HG03565 (cell line): ENCODE measurements at regions not wholly inside any gene's neighbourhood (a gene's known extent, or its start where the extent isn't known, plus 50 kb on each side); places are given as distances from the start of the nearest gene placed in this dataset.
A peak's percentile ranks its signal among the peaks of the same experiment; 100 is the strongest.

Source experiments
- ATAC-seq: cut with Tn5 transposase; IDR thresholded peaks from one replicate; pipeline ENCODE4 v1.9.1; 2021; ENCODE audit warnings: mild to moderate bottlenecking, moderate library complexity; ENCODE audit not compliant: unreplicated experiment

DNA sequence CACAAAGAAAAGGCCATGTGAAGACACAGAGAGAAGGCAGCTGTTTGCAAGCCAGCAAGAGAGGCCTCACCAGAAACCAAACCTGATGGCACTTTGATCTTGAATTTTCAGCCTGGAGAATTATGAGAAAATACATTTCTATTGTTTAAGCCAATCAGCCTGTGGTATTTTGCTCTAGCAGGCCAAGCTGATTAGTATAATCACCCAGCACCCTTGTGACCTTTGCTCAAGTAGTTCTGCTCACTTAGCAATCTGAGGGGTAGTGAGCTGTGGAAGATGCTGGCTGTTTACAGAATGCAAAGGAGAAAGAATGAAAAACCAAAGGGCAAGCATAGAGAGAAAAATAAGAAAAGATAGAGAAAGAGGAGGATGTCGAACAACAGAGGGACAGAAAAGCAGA, 396.4 kb upstream of the BOD1L1 start:
- ATAC-seq = no peak

DNA sequence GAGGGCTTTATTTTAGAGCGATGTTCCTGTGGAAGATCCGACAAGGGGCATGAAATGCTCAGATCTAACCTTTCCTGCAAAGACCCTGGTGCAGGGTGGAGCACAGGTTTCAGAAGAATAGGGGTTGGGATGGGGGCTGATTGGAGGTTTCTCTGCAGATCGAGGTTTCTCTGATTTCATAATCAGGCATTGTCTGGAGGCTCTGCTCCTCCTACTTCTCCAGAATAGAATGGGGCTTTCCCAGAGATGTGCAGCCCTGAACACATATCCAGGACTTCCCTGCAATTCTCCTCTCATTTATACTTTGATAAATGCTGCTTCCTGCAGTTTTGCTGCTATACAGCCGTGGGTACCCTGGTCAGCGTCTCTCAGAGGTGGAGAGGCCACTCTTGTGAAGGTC, 397.6 kb upstream of the BOD1L1 start:
- no peak for ATAC-seq

DNA sequence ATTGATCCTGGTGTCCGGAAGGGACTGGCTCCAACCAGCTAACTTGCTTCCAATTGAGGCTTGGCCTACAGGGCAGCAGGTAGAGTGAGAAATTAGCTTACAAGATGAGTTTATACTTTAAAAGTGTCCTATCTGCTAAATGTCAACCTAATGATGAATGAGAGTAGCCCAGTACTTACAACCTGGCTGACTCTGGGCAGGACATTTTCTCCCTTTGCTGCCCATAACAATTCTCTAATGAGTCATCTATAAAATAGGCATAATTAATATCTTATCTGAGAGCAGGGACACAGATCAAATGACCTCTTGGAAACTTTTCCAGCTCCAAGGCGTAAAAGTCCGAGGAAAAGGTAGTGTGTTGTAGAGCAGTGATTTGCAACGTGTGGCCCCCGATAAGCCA, 398.4 kb upstream of the BOD1L1 start:
- no peak for ATAC-seq

DNA sequence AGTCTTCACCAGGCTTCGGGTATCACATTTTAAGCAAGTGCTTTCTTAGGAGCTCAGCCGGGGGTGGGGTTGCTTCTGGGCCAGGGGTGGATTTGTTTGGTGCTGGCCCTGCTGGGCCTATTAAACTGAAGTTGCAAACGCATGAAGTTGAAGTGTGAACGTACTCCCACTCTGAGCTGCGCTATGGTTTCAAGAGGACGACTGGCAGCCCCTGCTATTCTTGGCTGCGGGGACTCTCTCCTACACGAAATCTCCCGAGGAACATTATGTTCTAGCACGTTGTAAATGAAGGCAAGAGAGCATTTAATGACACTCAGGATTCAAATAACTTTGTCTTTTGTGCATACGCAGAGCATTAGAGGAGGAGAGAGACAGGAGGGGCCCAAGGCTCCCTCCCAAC, 401.3 kb upstream of the BOD1L1 start:
- ATAC-seq = no peak

DNA sequence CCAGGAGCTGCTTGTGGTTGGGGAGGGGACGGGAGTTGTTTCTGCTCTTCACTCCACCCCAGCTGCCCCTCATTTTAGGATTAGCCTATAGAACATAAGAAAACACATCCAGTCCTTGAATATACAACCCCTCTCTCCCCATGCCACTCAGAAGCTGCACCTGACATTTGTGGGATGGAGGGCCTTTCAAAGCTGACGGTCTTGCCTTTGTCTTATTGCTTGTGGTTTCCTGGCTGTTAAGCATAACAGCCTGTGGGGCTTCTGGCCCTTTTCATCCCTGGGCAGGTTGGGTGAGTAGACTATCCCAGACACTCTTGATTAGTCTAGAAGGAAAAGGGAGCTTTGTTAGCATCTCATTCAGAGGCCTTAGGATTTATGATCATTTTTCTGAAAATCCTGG, 407.6 kb upstream of the BOD1L1 start:
- no peak for ATAC-seq

DNA sequence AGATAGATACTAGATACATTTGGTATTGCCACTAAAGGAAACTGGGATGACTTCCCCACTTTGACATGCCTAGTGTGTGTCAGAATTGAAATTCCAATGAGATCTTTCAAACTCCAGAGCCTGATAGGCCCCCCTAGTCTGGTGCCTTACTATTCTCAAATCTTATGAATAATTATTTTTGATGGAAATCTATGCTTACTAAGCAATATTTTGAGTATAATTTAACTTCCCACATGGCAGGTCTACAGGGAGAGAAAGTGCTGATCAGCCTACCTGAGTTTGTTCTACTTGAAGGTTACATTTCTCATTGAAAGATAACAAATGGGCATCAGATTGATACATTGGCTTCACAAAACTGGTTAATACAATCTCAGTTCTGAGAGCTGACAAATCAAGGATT, 415.7 kb upstream of the BOD1L1 start:
- no peak for ATAC-seq

DNA sequence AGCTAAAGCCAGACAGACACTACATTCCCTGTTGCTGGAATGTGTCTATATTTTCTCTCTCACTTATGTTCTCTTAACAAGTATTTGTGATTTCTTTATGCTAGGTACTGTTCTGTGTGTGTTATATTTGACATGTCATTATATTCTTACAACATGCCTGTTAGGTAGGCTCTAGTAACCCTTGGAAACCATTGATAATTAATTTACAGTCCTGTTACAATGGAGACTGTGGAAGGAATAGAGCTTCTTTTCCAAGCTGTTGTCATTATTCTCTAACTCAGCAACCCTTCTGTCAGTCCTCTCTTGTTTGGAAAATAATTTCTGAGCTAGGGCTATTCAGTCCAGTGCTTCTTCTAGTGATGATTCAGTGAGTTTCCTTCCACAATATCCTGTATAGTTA, 419.1 kb upstream of the BOD1L1 start:
- ATAC-seq = no peak

DNA sequence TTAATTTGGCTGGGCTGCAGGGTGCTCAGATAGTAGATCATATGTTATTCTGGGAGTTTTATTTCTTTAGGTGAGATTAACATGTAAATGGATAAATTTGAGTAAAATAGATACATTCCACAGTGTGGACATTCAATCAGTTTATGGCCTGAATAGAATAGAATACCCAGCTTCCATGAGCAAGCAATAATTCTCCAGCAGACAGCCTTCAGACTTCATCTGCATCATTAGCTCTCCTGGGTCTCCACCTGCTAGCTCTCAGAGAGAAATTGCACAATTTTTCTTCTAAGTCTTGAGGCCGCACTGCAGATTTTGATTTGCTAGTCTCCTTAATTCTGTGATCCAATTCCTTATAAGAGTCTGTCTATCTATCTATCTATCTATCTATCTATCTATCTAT, 420.3 kb upstream of the BOD1L1 start:
- ATAC-seq = no peak

DNA sequence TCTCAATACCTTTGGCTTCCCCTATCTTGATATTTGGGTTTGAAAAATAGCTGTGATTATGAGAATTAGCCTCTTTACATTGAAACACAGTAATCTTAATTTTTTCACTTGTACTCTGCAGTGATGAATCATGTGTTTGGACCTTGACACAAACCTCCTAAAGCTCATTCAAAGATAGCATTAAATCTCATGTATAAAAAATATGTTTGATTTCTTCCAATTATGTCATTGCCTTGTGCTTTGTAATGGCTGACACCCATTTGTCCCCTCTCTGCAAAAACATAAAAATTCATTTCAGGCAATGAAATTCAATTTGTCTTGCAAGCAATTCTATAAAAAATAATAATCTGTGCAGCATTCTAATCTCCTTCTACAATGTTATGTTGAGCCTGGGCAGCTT, 422.4 kb upstream of the BOD1L1 start:
- no peak for ATAC-seq

DNA sequence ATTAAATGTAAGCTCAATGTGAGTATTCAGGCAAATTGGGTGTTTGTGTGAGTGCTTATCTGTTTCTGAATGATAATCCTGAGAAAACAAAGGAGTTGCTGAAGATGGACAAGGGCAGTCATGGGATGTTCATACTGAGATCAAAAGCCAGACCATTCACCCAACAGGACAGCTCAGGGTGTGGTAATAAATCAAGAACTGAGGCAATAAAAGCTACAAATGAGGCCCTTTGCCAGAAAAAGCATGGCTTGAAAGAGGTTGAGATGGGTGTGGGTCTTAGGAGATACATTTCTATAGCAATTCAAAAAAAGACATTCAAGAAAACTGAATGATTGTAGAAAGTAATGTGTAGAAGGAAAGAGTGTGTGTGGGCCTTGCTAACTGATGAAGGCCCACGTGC, 425.8 kb upstream of the BOD1L1 start:
- no peak for ATAC-seq

DNA sequence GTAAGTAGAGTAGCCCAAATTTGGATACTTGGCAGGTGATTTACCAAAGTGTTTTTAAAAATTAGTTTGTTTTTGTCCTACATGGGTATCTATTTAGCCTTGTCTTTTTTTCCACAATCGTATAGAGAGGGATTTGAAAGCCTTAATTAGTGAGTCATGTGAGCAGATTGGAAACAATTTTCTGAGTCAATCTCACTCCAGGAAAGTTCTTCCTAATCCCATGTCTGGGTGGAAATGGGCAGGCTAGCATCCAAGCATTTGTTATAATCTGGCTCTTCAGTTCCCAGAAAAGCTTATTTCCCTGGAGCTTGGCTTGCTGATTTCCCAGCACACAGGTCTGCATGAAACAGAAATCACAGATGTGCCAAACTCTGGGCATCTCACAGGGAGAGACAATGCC, 426.9 kb upstream of the BOD1L1 start:
- ATAC-seq = no peak

DNA sequence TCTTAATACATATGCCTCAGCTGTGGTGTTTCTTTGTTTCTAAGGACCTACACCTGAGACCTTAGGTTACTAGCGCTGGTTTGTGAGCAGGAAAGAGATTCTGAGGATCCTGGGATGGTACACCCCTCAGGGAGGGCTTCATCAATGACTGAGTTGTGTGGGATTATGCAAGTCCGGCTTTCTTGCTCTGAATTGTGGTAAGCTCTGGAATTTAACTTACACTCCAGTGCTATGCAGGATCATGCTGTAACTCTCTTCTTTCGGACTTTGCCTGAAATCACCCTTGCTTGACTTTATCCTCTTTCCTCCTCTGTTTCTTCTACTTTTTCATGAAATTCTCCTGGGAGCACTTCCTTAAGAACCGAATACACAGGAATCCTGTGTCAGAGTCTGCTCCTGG, 431.5 kb upstream of the BOD1L1 start:
- ATAC-seq = no peak

DNA sequence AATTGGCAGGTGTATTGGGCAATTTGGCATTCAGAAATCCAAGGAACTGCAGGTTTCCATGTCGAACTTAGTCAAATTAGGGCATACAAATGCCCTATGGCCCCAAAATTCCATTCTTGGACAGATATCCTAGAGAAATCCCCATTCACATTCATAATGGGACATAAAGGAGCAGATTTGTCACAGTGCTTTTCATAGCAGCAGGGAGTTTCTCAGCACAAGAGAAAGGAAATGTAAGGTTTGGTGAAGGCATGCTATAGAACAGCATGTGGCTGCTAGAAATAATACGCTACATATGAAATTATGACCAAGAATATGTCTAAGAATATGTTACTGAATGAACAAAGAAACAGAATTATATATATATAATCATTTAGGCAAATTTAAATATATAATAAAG, 437.5 kb upstream of the BOD1L1 start:
- no peak for ATAC-seq

DNA sequence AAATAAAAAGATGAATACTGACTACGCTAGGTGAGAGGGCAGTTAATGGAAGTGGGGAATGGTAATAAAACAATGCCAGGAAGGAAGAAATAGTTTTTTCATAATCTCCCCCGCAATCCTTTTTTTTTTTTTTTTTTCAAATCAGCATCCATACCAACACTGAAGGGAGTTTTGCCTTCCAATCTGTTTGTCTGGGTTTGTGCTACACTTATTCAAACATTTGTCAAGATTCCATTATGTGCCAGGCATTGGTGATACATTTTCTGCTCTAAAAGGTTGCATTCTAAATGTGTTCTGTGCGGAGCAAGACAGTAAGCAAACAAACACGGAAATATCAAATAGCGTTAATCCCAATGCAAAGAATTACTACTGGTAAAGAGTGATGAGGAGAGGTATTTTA, 437.9 kb upstream of the BOD1L1 start:
- ATAC-seq = no peak

DNA sequence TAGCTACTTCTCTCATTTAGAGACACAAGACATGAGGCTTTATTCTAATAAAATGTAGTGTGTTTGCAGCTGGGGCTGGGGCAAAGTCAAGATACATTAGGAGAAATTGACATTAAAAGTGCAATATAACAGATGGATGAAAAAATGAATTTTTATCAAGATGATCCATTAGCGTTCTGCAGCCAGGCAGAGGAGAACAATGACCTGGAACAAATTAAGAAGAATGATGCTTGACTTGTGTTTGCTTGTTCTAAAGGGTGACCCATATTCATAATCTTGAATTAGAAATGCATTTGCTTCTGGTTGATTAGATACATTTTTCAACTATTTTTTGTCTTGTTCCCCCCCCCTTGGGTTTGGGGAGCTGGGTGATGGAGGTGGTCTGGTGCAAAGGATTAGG, 439.5 kb upstream of the BOD1L1 start:
- ATAC-seq = no peak

DNA sequence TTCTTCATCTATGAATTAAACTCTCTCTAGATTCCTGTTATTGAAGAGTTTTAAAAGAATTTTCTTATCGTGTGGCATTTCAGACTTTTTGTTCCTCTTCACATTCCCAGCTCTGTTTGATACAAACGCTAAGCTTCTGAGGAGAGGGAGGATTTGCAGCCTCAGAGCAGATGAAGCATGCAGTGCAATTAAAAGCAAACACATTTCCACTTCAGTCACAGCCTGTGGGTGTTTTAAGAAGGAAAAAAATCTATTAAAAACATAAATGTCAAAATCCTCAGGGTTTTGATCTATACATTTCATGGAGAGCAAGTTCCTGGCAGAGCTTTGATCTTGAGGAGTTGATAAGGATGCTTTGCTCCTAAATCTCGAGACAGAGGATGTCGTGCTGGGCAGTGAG, 442.4 kb upstream of the BOD1L1 start:
- no peak for ATAC-seq

DNA sequence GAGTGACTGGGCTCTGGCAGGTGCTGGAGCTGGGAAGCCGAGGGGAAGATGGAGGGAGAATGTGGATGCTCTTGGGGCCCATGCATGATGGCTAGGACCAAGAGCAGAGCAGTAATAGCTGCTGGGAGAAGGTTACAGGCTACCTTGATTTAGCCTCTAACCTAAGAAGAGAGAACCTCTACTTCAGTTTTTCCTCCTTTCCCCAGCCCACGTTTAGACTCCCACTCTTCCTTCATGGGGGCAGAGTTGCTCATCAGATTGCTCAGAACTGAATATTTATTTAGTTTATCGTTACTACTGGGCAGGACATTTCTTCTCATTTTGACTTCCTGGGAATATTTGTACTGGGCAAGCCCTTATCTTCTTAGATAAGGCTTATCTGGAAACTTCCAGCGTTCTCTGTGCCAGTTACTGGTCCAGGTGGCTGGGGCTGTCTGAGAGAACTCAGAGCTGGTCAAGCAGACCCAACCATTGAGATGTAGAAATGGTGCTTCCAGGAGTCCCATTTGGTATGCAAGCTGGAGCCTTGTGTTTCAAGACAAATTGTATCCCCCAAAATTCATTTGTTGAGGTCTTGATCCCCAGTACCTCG, 442.9 kb upstream of the BOD1L1 start:
- ATAC-seq = no peak

DNA sequence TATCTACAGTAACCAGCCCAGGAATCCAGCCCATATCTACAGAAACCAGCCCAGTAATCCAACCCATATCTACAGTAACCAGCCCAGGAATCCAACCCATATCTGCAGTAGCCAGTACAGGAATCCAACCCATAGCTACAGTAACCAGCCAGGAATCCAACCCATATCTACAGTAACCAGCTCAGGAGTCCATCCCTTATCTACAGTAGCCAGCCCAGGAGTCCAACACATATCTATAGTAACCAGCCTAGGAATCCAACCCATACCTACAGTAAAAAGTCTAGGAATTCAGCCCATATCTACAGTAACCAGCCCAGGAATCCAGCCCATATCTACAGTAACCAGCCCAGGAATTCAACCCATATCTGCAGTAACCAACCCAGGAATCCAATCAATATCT, 445.0 kb upstream of the BOD1L1 start:
- ATAC-seq = no peak

DNA sequence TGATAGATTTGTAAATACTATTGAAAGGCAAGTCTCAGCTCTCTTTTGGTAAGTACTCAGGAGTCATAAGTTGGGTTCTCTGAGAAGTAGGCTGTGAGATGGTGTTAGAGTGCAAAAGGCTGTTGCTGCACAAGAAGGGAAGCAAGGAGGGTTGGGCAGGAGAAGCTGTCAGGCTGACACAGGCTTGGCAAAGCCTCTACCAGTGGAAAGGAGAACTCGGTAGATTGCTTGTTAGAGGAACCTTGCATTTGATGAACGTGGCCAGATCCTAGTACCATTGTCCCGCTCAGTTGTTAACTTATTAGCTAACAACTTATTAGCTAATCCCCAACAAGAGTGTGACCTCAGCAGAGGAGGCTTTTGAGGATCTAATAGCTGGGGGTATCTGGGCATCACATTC, 449.3 kb upstream of the BOD1L1 start:
- no peak for ATAC-seq

DNA sequence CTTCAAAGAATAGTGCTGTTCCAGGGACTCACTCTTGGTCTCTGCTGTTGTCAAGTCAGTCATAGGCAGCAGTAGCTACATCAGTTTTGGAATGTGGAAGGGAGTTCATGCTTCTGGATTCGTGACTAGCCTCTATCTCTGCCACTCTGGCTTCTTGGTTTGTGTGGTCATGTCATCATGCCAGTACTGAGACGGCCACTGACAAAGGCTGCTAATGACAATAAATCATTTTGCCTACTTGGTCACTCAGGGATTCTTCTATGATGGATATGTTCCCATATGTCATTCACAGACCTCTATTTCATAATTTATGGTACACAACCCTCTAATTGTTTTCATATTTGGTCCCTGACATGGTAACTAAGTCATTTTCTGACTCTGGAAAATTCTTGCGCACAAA, 450.8 kb upstream of the BOD1L1 start:
- ATAC-seq = no peak

DNA sequence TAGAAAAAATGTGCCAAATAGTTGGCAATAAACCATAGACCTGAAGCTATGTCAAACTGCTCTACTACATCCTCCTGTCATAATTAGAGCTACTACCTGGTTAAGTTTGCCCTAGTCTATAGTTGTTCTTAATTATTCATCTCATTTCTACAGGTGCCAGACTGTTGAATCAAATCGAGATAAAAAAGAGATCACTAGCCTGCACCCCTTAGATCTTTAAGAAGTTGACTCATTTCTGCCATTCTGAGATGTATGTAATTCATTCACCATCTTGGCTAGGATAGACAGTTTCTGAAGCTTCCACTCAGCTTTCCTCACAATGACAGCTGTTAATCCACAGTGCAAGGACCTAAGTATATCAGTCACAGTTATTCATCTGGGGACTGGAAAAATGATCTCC, 452.1 kb upstream of the BOD1L1 start:
- no peak for ATAC-seq

DNA sequence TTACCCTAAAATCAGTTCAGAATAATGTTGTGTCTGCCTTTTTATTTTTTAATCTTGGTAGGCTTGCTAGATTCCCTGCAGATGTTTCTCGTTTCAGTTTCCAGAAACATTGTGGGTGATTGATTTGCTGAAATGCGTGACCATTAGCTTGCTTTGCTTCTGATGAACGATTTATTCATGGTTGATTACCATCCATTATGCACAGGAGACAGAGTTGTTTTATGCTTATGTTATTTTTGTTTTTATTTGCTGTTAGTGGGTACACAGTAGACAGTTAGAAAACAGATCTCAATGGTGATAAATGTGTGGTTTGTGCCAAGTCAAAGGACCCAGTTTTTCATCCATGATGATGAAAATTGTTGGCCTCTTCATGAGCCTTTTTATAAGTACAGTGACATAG, 455.6 kb upstream of the BOD1L1 start:
- no peak for ATAC-seq

DNA sequence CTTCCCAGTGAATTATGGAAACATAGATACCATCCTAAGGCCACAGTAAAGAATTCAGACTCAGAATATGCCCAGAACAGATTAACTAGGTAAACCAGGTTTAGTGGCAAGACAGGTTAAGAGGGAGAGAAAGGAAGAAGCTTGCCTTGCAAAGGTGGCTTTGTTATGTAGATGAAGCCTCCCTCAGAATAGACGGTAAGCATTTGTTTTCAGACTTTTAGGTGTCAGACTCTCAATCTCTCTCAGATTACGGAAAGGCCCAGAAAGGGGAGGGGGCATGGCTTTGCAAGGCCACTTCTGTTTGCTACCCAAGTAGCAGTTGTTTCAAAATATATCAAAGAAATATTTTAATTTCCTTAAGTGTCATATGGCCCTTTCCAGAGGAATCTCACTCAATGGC, 457.1 kb upstream of the BOD1L1 start:
- ATAC-seq = no peak

DNA sequence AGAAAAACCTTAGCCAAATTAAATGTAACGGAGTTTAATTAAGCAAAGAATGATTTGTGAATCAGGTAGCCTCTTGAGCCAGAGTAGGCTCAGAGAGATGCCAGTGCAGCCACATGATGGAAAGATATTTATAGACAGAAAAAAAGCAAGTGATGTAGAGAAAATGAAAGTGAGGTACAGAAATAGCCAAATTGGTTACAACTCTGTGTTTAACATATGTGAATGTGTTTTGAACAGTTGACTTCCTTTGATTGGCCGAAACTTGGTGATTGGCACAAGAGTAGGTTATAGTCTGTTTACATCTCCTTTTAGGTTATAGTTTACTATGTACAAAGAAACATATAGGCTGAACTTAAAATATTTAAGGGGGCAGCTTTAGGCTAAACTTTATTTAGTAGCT, 459.9 kb upstream of the BOD1L1 start:
- peak; percentile 74 for ATAC-seq
